Testis (tissue), 2 donors: ENCODE measurements at regions not wholly inside any gene's neighbourhood (a gene's known extent, or its start where the extent isn't known, plus 50 kb on each side); places are given as distances from the start of the nearest gene placed in this dataset.

Experiments used
- POLR2A ChIP-seq: fragments of 450-650 bp; IDR thresholded peaks from one replicate; pipeline ENCODE4 v1.6.1; 2017; ENCODE audit warnings: antibody characterized with exemption, mild to moderate bottlenecking, moderate library complexity
- TF ChIP-seq, protein P1 (sequence below), 3 experiments: fragments of 450-650 bp in 2 of 3; fragments of 200-600 bp in 1 of 3; sonication (generic) in 1 of 3; IDR thresholded peaks; one replicate each; pipeline ENCODE4 v1.5.1; 2016 to 2019; ENCODE audit warnings: antibody characterized with exemption in 3 of 3, mild to moderate bottlenecking in 2 of 3, moderate library complexity in 1 of 3

- TF ChIP-seq, protein P1, sequence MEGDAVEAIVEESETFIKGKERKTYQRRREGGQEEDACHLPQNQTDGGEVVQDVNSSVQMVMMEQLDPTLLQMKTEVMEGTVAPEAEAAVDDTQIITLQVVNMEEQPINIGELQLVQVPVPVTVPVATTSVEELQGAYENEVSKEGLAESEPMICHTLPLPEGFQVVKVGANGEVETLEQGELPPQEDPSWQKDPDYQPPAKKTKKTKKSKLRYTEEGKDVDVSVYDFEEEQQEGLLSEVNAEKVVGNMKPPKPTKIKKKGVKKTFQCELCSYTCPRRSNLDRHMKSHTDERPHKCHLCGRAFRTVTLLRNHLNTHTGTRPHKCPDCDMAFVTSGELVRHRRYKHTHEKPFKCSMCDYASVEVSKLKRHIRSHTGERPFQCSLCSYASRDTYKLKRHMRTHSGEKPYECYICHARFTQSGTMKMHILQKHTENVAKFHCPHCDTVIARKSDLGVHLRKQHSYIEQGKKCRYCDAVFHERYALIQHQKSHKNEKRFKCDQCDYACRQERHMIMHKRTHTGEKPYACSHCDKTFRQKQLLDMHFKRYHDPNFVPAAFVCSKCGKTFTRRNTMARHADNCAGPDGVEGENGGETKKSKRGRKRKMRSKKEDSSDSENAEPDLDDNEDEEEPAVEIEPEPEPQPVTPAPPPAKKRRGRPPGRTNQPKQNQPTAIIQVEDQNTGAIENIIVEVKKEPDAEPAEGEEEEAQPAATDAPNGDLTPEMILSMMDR (IDR thresholded peaks at IDR 0.05), result no peak
- no peak for TF ChIP-seq POLR2A
Measured at GRCh38 chr5:171574376-171574775, 154.9 kb downstream of the FGF18 start.
